ENCODE measurements at regions not wholly inside any gene's neighbourhood (a gene's known extent, or its start where the extent isn't known, plus 50 kb on each side); places are given as distances from the start of the nearest gene placed in this dataset.

- Histone ChIP-seq H3K79me2 (ENCODE audit: low read length) (no peaks in the 10 kb centered on the region), H3K4me2 (ENCODE audit: low read length) (no peak overlapping the region), H3K4me3 (ENCODE audit: low read length) (no peak overlapping the region), H3K9me2 (replicated peaks; ENCODE audit: low read length) (no peaks in the 10 kb centered on the region), H3K27ac (ENCODE audit: low read length) (no peak overlapping the region), H2AFZ (ENCODE audit: low read length) (no peak overlapping the region), H3K9ac (ENCODE audit: low read length) (no peak overlapping the region), H3K36me3 (ENCODE audit: low read depth, low read length) (no peaks in the 10 kb centered on the region), H4K20me1 (ENCODE audit: low read length) (no peaks in the 10 kb centered on the region), H3K27me3 (ENCODE audit: low read length) (no peaks in the 10 kb centered on the region), H3K9me3 (ENCODE audit: low read length) (no peaks in the 10 kb centered on the region), H3F3A (ENCODE audit: low read length, unreplicated experiment) (no peaks in the 10 kb centered on the region), H3K4me1 (ENCODE audit: insufficient read depth, low read length) (no peaks in the 10 kb centered on the region)
- DNase-seq (no peak), ATAC-seq (no peak)
- ChIA-PET CTCF (no interaction called here), POLR2A (ENCODE audit: unreplicated experiment) (no interaction called here)
- TF ChIP-seq EZH2phosphoT487 (IDR thresholded peaks at IDR 0.05; ENCODE audit: borderline replicate concordance, low read length) (no peak), EZH2 (IDR thresholded peaks at IDR 0.05; ENCODE audit: low read length, unreplicated experiment) (no peak)
- TF ChIP-seq, protein P1, sequence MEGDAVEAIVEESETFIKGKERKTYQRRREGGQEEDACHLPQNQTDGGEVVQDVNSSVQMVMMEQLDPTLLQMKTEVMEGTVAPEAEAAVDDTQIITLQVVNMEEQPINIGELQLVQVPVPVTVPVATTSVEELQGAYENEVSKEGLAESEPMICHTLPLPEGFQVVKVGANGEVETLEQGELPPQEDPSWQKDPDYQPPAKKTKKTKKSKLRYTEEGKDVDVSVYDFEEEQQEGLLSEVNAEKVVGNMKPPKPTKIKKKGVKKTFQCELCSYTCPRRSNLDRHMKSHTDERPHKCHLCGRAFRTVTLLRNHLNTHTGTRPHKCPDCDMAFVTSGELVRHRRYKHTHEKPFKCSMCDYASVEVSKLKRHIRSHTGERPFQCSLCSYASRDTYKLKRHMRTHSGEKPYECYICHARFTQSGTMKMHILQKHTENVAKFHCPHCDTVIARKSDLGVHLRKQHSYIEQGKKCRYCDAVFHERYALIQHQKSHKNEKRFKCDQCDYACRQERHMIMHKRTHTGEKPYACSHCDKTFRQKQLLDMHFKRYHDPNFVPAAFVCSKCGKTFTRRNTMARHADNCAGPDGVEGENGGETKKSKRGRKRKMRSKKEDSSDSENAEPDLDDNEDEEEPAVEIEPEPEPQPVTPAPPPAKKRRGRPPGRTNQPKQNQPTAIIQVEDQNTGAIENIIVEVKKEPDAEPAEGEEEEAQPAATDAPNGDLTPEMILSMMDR (conservative IDR thresholded peaks at IDR 0.05; ENCODE audit: low read depth, low read length) = no peak
- intact Hi-C loops (cut with micrococcal nuclease) = no loop called here
- BruUV-seq (replicated peaks) = no TSS peak
Observed at GRCh38 chr18:45298986-45299385, 316.3 kb upstream of the SLC14A2 start.

- ATAC-seq = no peak
- CTCF ChIA-PET = no interaction called here
Observed at GRCh38 chr18:45303026-45303425, 312.2 kb upstream of the SLC14A2 start.

DNA sequence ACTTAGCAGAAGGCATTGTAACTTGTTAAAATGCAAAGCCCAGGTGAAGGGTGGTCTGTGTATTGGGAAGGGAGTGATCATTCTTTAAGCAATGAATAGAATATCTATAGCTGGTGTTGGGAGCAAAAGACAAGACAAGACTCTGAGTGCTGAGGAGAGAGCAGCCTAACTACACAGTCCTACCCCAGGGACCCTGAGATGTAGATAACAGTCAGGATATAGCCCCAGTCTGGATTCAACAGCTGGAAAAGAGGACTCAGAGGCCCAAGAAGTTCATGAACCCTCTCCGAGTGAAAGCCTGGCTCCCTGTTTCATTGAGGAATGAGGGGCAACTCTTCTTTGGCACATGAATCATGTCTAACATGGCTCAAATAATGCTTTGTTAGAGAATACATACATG, 310.7 kb upstream of the SLC14A2 start:
- ATAC-seq (no peak), DNase-seq (no peak)
- no TSS peak for BruUV-seq (replicated peaks)
- H3K27me3 ChIP-seq (ENCODE audit: low read length) = no peaks in the 10 kb centered on the region
- CTCF ChIA-PET = no interaction called here
- no peak overlapping the region for H2AFZ ChIP-seq (ENCODE audit: low read length)
- no peak overlapping the region for H3K4me2 ChIP-seq (ENCODE audit: low read length)
- no peaks in the 10 kb centered on the region for H3K9me3 ChIP-seq (ENCODE audit: low read length)
- TF ChIP-seq, protein P1 (conservative IDR thresholded peaks at IDR 0.05; ENCODE audit: low read depth, low read length) = no peak
- TF ChIP-seq EZH2phosphoT487 (IDR thresholded peaks at IDR 0.05; ENCODE audit: borderline replicate concordance, low read length) = no peak
- no peak for TF ChIP-seq EZH2 (IDR thresholded peaks at IDR 0.05; ENCODE audit: low read length, unreplicated experiment)
- H3K36me3 ChIP-seq (ENCODE audit: low read depth, low read length) = no peaks in the 10 kb centered on the region
- no peaks in the 10 kb centered on the region for H3K9me2 ChIP-seq (replicated peaks; ENCODE audit: low read length)
- H3K9ac ChIP-seq (ENCODE audit: low read length) = no peak overlapping the region
- intact Hi-C loops (cut with micrococcal nuclease) = no loop called here
- H3F3A ChIP-seq (ENCODE audit: low read length, unreplicated experiment) = no peaks in the 10 kb centered on the region
- POLR2A ChIA-PET (ENCODE audit: unreplicated experiment) = no interaction called here
- no peak overlapping the region for H3K27ac ChIP-seq (ENCODE audit: low read length)
- H3K4me1 ChIP-seq (ENCODE audit: insufficient read depth, low read length) = no peaks in the 10 kb centered on the region
- H3K79me2 ChIP-seq (ENCODE audit: low read length) = no peaks in the 10 kb centered on the region
- H4K20me1 ChIP-seq (ENCODE audit: low read length) = no peaks in the 10 kb centered on the region
- H3K4me3 ChIP-seq (ENCODE audit: low read length) = no peak overlapping the region

More at GRCh38 chr18:45303026-45303425, 312.2 kb upstream of the SLC14A2 start:
- H3K9me2 ChIP-seq (replicated peaks; ENCODE audit: low read length) = no peaks in the 10 kb centered on the region
- no peaks in the 10 kb centered on the region for H3K4me1 ChIP-seq (ENCODE audit: insufficient read depth, low read length)
- no peaks in the 10 kb centered on the region for H3K36me3 ChIP-seq (ENCODE audit: low read depth, low read length)
- no peaks in the 10 kb centered on the region for H3F3A ChIP-seq (ENCODE audit: low read length, unreplicated experiment)
- H2AFZ ChIP-seq (ENCODE audit: low read length) = no peak overlapping the region
- no peak overlapping the region for H3K4me2 ChIP-seq (ENCODE audit: low read length)
- no peaks in the 10 kb centered on the region for H4K20me1 ChIP-seq (ENCODE audit: low read length)
- TF ChIP-seq EZH2phosphoT487 (IDR thresholded peaks at IDR 0.05; ENCODE audit: borderline replicate concordance, low read length) (no peak), EZH2 (IDR thresholded peaks at IDR 0.05; ENCODE audit: low read length, unreplicated experiment) (no peak)
- TF ChIP-seq, protein P1 (conservative IDR thresholded peaks at IDR 0.05; ENCODE audit: low read depth, low read length) = no peak
- no peak overlapping the region for H3K27ac ChIP-seq (ENCODE audit: low read length)
- POLR2A ChIA-PET (ENCODE audit: unreplicated experiment) = no interaction called here
- no peaks in the 10 kb centered on the region for H3K9me3 ChIP-seq (ENCODE audit: low read length)
- no peak overlapping the region for H3K4me3 ChIP-seq (ENCODE audit: low read length)
- DNase-seq = no peak
- no peaks in the 10 kb centered on the region for H3K79me2 ChIP-seq (ENCODE audit: low read length)
- intact Hi-C loops (cut with micrococcal nuclease) = no loop called here
- BruUV-seq (replicated peaks) = no TSS peak
- no peak overlapping the region for H3K9ac ChIP-seq (ENCODE audit: low read length)
- H3K27me3 ChIP-seq (ENCODE audit: low read length) = no peaks in the 10 kb centered on the region

Measured in PC-3 (cell line).